Activated T-helper 2 cell treated with anti-CD3 and anti-CD28 coated beads, Interferon-gamma antibody, Interleukin-2, Interleukin-4, amounts not matched to agents 10 μg/mL and 5 μg/mL and 100 μg/mL, durations not matched to agents 14 hours and 24 hours and 36 hours (primary cell): ENCODE measurements at regions not wholly inside any gene's neighbourhood (a gene's known extent, or its start where the extent isn't known, plus 50 kb on each side); places are given as distances from the start of the nearest gene placed in this dataset.

Experiments
- DNase-seq: peaks from one replicate; pipeline ENCODE4 v3.0.0; 2021; ENCODE audit warnings: low spot score
- H3K27ac Mint-ChIP-seq: one replicate; pipeline ENCODE4 v1.8.0; 2021; ENCODE audit warnings: mixed read lengths
- H3K27me3 Mint-ChIP-seq: one replicate; pipeline ENCODE4 v1.8.0; 2021; ENCODE audit warnings: low read depth, mixed read lengths
- H3K36me3 Mint-ChIP-seq: one replicate; pipeline ENCODE4 v1.8.0; 2021; ENCODE audit warnings: low read depth, mixed read lengths
- H3K4me1 Mint-ChIP-seq: one replicate; pipeline ENCODE4 v1.8.0; 2021; ENCODE audit warnings: low read depth, mixed read lengths
- H3K4me3 Mint-ChIP-seq: one replicate; pipeline ENCODE4 v1.8.0; 2021; ENCODE audit warnings: low read depth, mild to moderate bottlenecking, moderate library complexity, mixed read lengths
- H3K9me3 Mint-ChIP-seq: one replicate; pipeline ENCODE4 v1.8.0; 2021; ENCODE audit warnings: mixed read lengths
- intact Hi-C: fragments of 100-400 bp; cut with micrococcal nuclease; formaldehyde crosslinking; loops from one replicate; pipeline ENCODE4 v1.15.1; 2023

- Mint-ChIP-seq H3K4me1 (peaks cover 18% of the 10 kb centered on the region), H3K27ac (no peak overlapping the region), H3K36me3 (no peaks in the 10 kb centered on the region), H3K27me3 (no peaks in the 10 kb centered on the region), H3K9me3 (no peaks in the 10 kb centered on the region), H3K4me3 (no peak overlapping the region)
- intact Hi-C loops, result no loop called here
- no peak for DNase-seq
These were observed 171.0 kb downstream of the PTPN20 start for GRCh38 chr10:47082055-47082784.

- Mint-ChIP-seq H3K4me3 (no peak overlapping the region), H3K9me3 (no peaks in the 10 kb centered on the region), H3K4me1 (no peaks in the 10 kb centered on the region), H3K27me3 (no peaks in the 10 kb centered on the region), H3K27ac (no peak overlapping the region), H3K36me3 (no peaks in the 10 kb centered on the region)
- no peak for DNase-seq
- intact Hi-C loops, result no loop called here
These were observed 176.4 kb downstream of the PTPN20 start for GRCh38 chr10:47087667-47088066.

DNA sequence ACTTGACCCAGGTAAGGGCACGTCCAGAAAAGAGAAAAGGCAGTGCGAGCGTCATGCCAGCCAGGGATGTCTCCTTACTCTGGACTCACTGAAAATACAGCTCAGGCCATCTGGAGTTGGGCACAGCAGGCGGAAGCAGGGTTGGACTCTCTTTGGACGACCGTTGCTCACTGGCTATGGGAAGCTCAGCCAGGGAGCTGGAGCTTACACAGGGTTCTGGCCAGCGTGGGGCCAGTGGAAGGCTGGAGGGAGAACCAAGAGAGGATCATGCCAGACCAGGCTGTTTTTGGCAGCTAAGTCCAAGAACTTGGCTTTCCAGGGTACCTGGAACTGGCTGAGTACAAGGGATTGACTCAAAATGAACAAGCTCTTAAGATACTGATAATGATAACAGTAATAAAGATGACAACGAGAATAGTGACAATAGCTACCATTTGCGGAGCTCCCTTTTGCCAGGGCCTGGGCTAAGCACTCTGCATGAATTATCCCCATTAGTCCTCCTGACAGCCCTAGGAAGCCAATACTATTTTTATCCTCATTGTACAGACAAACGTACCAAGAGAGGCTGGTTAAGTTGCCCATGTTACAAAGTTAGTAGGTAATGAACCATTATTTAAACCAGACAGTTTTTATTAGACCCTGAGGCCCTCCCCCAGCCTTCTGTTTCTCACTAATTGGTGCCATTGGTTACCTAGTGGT lies 177.6 kb downstream of the PTPN20 start:
- Mint-ChIP-seq H3K4me3 (no peak overlapping the region), H3K27me3 (no peaks in the 10 kb centered on the region), H3K27ac (no peak overlapping the region), H3K36me3 (no peaks in the 10 kb centered on the region), H3K9me3 (no peaks in the 10 kb centered on the region), H3K4me1 (no peaks in the 10 kb centered on the region)
- no peak for DNase-seq
- intact Hi-C loops, result no loop called here

DNA sequence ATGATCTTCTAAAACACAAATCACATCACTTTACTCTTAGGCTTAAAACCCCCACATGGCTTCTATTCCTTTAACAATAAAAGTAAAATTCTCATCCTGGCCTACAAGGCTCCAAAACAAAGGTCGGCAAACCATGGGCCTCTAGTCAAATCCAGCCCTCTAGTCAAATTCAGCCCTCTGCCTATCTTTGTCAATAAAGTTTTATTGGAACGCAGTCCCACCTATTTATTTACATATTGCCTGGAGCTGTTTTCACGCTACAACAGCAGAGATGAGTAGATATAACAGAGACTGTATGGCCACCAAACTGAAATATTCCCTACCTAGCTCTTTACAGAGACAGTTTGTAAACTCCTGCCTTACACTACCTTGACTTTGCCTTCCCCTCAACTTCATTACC lies 178.8 kb downstream of the PTPN20 start:
- H3K27ac Mint-ChIP-seq, result no peak overlapping the region
- intact Hi-C loops, result no loop called here
- H3K36me3 Mint-ChIP-seq, result no peaks in the 10 kb centered on the region
- no peaks in the 10 kb centered on the region for H3K4me1 Mint-ChIP-seq
- H3K27me3 Mint-ChIP-seq, result no peaks in the 10 kb centered on the region
- DNase-seq, result no peak
- H3K4me3 Mint-ChIP-seq, result no peak overlapping the region
- no peaks in the 10 kb centered on the region for H3K9me3 Mint-ChIP-seq

DNA sequence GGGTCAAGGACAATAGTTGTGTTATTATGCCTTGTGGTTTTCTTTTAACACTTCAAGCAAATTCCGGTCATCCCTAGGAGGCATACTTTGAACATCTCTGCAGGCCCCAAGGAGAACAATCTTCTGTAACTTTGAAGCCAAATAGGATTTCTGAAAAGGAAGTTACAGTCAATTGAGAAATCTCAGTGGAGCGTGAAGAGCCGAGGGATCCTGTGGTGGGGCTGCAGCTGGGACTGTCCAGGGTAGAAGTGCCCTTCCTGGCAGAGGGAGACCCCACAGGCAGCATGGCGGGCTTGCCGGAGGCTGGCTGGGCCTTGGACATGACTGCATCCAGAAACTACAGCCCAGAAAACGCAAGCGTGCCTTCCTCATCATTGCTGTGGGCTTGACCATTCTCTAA lies 179.7 kb downstream of the PTPN20 start:
- intact Hi-C loops, result no loop called here
- Mint-ChIP-seq H3K27me3 (peaks cover 4% of the 10 kb centered on the region), H3K4me1 (no peaks in the 10 kb centered on the region), H3K4me3 (no peak overlapping the region), H3K9me3 (no peaks in the 10 kb centered on the region), H3K36me3 (no peaks in the 10 kb centered on the region), H3K27ac (no peak overlapping the region)
- no peak for DNase-seq

GRCh38 chr10:47091421-47091820 lies 180.2 kb downstream of the PTPN20 start:
- no peak for DNase-seq
- no peaks in the 10 kb centered on the region for H3K9me3 Mint-ChIP-seq
- no peak overlapping the region for H3K4me3 Mint-ChIP-seq
- intact Hi-C loops, result no loop called here
- no peaks in the 10 kb centered on the region for H3K36me3 Mint-ChIP-seq
- H3K4me1 Mint-ChIP-seq, result no peaks in the 10 kb centered on the region
- no peak overlapping the region for H3K27ac Mint-ChIP-seq
- peaks cover 5% of the 10 kb centered on the region for H3K27me3 Mint-ChIP-seq

DNA sequence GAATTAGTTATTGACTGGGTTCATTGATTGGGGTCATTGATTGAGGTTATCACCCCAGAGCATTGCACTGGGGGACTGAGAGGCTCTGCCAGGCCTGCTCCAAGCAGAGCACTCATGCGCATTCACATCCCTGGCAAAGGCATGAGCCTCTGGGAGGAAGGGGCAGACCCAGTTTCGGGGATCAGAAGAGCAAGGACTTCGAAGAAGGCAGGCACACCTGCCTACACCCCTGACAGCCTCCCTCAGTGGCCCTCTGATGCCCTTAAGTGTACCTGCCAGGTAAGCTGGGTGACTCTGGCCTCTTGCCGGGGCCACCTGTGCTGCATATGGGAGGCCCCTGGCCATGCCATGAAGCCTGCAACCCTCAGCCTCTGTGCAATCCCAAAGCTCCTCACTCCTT lies 181.1 kb downstream of the PTPN20 start:
- no peaks in the 10 kb centered on the region for H3K4me1 Mint-ChIP-seq
- no peaks in the 10 kb centered on the region for H3K9me3 Mint-ChIP-seq
- no peak overlapping the region for H3K27ac Mint-ChIP-seq
- intact Hi-C loops, result no loop called here
- H3K27me3 Mint-ChIP-seq, result peaks cover 6% of the 10 kb centered on the region
- H3K4me3 Mint-ChIP-seq, result no peak overlapping the region
- H3K36me3 Mint-ChIP-seq, result no peaks in the 10 kb centered on the region
- no peak for DNase-seq

DNA sequence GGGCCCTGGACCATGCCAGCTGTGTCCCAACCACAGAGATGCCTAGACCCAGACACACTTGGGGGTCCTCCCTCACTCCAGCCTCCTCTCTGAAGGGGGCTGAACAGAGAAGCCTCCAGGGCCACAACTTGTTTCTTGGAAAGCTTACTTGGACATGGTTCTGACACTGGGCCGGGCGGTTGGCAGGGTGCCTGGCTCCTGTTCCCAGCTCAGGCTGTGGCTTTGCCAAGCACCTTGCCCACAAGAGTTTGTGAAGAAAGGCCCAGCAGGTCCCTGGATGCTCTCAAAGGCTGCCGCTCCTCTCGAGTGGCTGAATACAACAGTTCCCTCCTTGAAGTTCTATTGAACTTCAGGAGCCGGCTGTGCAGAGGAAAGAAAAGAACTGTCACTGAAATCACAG lies 181.6 kb downstream of the PTPN20 start:
- Mint-ChIP-seq H3K27ac (no peak overlapping the region), H3K4me1 (no peaks in the 10 kb centered on the region), H3K36me3 (no peaks in the 10 kb centered on the region), H3K4me3 (no peak overlapping the region), H3K27me3 (peaks cover 6% of the 10 kb centered on the region), H3K9me3 (no peaks in the 10 kb centered on the region)
- no peak for DNase-seq
- intact Hi-C loops, result no loop called here

GRCh38 chr10:47094126-47094525 lies 182.9 kb downstream of the PTPN20 start:
- H3K9me3 Mint-ChIP-seq, result no peaks in the 10 kb centered on the region
- no peak overlapping the region for H3K4me3 Mint-ChIP-seq
- H3K36me3 Mint-ChIP-seq, result no peaks in the 10 kb centered on the region
- H3K27me3 Mint-ChIP-seq, result peaks cover 6% of the 10 kb centered on the region
- no peaks in the 10 kb centered on the region for H3K4me1 Mint-ChIP-seq
- H3K27ac Mint-ChIP-seq, result no peak overlapping the region
- no peak for DNase-seq
- intact Hi-C loops, result no loop called here

DNA sequence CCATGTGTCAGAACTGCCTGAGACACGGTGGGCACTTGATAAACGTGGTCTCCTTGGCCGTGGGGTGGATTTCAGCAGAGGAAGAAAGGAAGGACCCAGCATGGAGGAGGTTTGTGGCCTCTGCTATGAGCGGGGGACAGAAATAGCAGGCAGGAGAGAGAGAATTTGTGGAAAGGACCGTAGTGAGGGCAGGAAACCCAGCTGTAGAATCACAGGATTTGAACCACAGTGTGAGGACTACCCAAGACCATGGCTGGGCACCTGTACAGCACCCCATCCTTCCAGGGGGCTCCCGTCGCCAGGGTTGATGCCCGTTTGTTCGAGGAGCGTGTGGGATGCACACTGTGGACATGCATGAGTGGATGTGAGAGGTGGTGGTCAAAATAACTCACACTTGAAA lies 183.4 kb downstream of the PTPN20 start:
- Mint-ChIP-seq H3K36me3 (no peaks in the 10 kb centered on the region), H3K9me3 (no peaks in the 10 kb centered on the region), H3K4me3 (no peak overlapping the region), H3K4me1 (no peaks in the 10 kb centered on the region), H3K27ac (no peak overlapping the region), H3K27me3 (peaks cover 6% of the 10 kb centered on the region)
- intact Hi-C loops, result no loop called here
- DNase-seq, result no peak

GRCh38 chr10:47095211-47095610 lies 184.0 kb downstream of the PTPN20 start:
- peaks cover 6% of the 10 kb centered on the region for H3K27me3 Mint-ChIP-seq
- no peak for DNase-seq

GRCh38 chr10:47095848-47096612 lies 184.8 kb downstream of the PTPN20 start:
- Mint-ChIP-seq H3K36me3 (no peaks in the 10 kb centered on the region), H3K9me3 (no peaks in the 10 kb centered on the region), H3K4me1 (no peaks in the 10 kb centered on the region), H3K4me3 (no peak overlapping the region), H3K27me3 (peaks cover 6% of the 10 kb centered on the region), H3K27ac (no peak overlapping the region)
- no peak for DNase-seq
- intact Hi-C loops, result no loop called here

More at GRCh38 chr10:47095211-47095610, 184.0 kb downstream of the PTPN20 start:
- Mint-ChIP-seq H3K9me3 (no peaks in the 10 kb centered on the region), H3K4me1 (no peaks in the 10 kb centered on the region), H3K27ac (no peak overlapping the region), H3K4me3 (no peak overlapping the region), H3K36me3 (no peaks in the 10 kb centered on the region)
- intact Hi-C loops, result no loop called here

- H3K36me3 Mint-ChIP-seq, result no peaks in the 10 kb centered on the region
- H3K27ac Mint-ChIP-seq, result no peak overlapping the region
- no peaks in the 10 kb centered on the region for H3K4me1 Mint-ChIP-seq
- H3K4me3 Mint-ChIP-seq, result no peak overlapping the region
- no peak for DNase-seq
- peaks cover 6% of the 10 kb centered on the region for H3K27me3 Mint-ChIP-seq
- intact Hi-C loops, result no loop called here
- H3K9me3 Mint-ChIP-seq, result no peaks in the 10 kb centered on the region
These were observed 187.0 kb downstream of the PTPN20 start for GRCh38 chr10:47098238-47098637.
